ENCODE measurements at regions not wholly inside any gene's neighbourhood (a gene's known extent, or its start where the extent isn't known, plus 50 kb on each side); places are given as distances from the start of the nearest gene placed in this dataset.

GRCh38 chr5:165349735-165350134 is 1844.3 kb downstream of the MAT2B start:
- no peak for TF ChIP-seq FOXA1 (IDR thresholded peaks at IDR 0.05)
- TF ChIP-seq MAX (IDR thresholded peaks at IDR 0.05): no peak
- TF ChIP-seq RAD21 (IDR thresholded peaks at IDR 0.05): no peak
- TF ChIP-seq GABPA (IDR thresholded peaks at IDR 0.05 in 1 of 2, conservative IDR thresholded peaks at IDR 0.05 in 1 of 2): no peak
- TF ChIP-seq ATF3 (IDR thresholded peaks at IDR 0.05): no peak
- no peak for TF ChIP-seq FOXA2 (IDR thresholded peaks at IDR 0.05)
- no peaks in the 10 kb centered on the region for H3K4me1 ChIP-seq (ENCODE audit: control insufficient read depth in 4 of 4, insufficient read depth in 4 of 4, low read length in 3 of 4)
- no peaks in the 10 kb centered on the region for H3K9me3 ChIP-seq (ENCODE audit: control insufficient read depth in 4 of 4, low read length in 3 of 4)
- no peak for DNase-seq (ENCODE audit: low spot score)
- peaks cover 0 to 3% (median 0%) of the 10 kb centered on the region in 4 donors for H3K27me3 ChIP-seq (ENCODE audit: control insufficient read depth in 4 of 4, insufficient read depth in 4 of 4, low read length in 3 of 4)
- H3K4me3 ChIP-seq (ENCODE audit: low read depth in 1 of 3, low read length in 3 of 3): no peak overlapping the region
- WGBS: 53% methylated on average over 1 of the region's 1 CpG
- no peak overlapping the region for H3K9ac ChIP-seq (ENCODE audit: low read depth in 1 of 2, low read length in 2 of 2)
- H3K27ac ChIP-seq (ENCODE audit: low read depth in 1 of 2, low read length in 2 of 2): no peak overlapping the region
- no peaks in the 10 kb centered on the region for H3K36me3 ChIP-seq (ENCODE audit: control insufficient read depth in 4 of 4, insufficient read depth in 3 of 4, low read depth in 1 of 4, low read length in 3 of 4)

- Histone ChIP-seq H3K27me3 (ENCODE audit: control insufficient read depth in 4 of 4, insufficient read depth in 4 of 4, low read length in 3 of 4) (peaks cover 0 to 3% (median 0%) of the 10 kb centered on the region in 4 donors), H3K27ac (ENCODE audit: low read depth in 1 of 2, low read length in 2 of 2) (no peak overlapping the region), H3K4me1 (ENCODE audit: control insufficient read depth in 4 of 4, insufficient read depth in 4 of 4, low read length in 3 of 4) (no peaks in the 10 kb centered on the region), H3K9ac (ENCODE audit: low read depth in 1 of 2, low read length in 2 of 2) (no peak overlapping the region), H3K36me3 (ENCODE audit: control insufficient read depth in 4 of 4, insufficient read depth in 3 of 4, low read depth in 1 of 4, low read length in 3 of 4) (no peaks in the 10 kb centered on the region), H3K4me3 (ENCODE audit: low read depth in 1 of 3, low read length in 3 of 3) (no peak overlapping the region), H3K9me3 (ENCODE audit: control insufficient read depth in 4 of 4, low read length in 3 of 4) (no peaks in the 10 kb centered on the region)
- 74% methylated on average over 5 of the region's 5 CpGs for WGBS
- TF ChIP-seq MAX (IDR thresholded peaks at IDR 0.05) (no peak), ZBTB33 (IDR thresholded peaks at IDR 0.05) (no peak), HNF4G (IDR thresholded peaks at IDR 0.05) (no peak), TAF1 (conservative IDR thresholded peaks at IDR 0.05) (no peak), YY1 (IDR thresholded peaks at IDR 0.05) (no peak), GABPA (IDR thresholded peaks at IDR 0.05 in 1 of 2, conservative IDR thresholded peaks at IDR 0.05 in 1 of 2) (no peak), ATF3 (IDR thresholded peaks at IDR 0.05) (no peak), RXRA (IDR thresholded peaks at IDR 0.05) (no peak), SP1 (IDR thresholded peaks at IDR 0.05) (no peak), HNF4A (conservative IDR thresholded peaks at IDR 0.05) (no peak), EGR1 (IDR thresholded peaks at IDR 0.05; ENCODE audit: low read depth in 2 of 2) (no peak), RAD21 (IDR thresholded peaks at IDR 0.05) (no peak), CTCF (IDR thresholded peaks at IDR 0.05; ENCODE audit: low read depth, low read length, missing input control) (no peak), FOXA1 (IDR thresholded peaks at IDR 0.05) (no peak), JUND (IDR thresholded peaks at IDR 0.05) (no peak), REST (IDR thresholded peaks at IDR 0.05) (no peak)
- no peak for DNase-seq (ENCODE audit: low spot score)
These were observed 1845.9 kb downstream of the MAT2B start for GRCh38 chr5:165351342-165351741.

Measured in liver (tissue), 8 donors.